Endodermal cell (in vitro differentiated cells): ENCODE measurements at regions not wholly inside any gene's neighbourhood (a gene's known extent, or its start where the extent isn't known, plus 50 kb on each side); places are given as distances from the start of the nearest gene placed in this dataset.

ENCODE experiments used
- DNase-seq: peaks from one replicate; pipeline ENCODE4 v3.0.0-alpha.2; 2017
- H3K27ac ChIP-seq: 2 replicates; pipeline ENCODE4 v1.5.1; 2013; ENCODE audit warnings: mild to moderate bottlenecking, low read depth, low read length, moderate library complexity
- H3K27me3 ChIP-seq: 2 replicates; pipeline ENCODE4 v1.6.1; 2013; ENCODE audit warnings: mild to moderate bottlenecking, low read length, moderate library complexity; ENCODE audit not compliant: insufficient read depth, control insufficient read depth, poor library complexity, severe bottlenecking
- H3K36me3 ChIP-seq: 2 replicates; pipeline ENCODE4 v1.7.0; 2013; ENCODE audit warnings: mild to moderate bottlenecking, low read length, moderate library complexity; ENCODE audit not compliant: control insufficient read depth, insufficient read depth
- H3K4me1 ChIP-seq: one replicate; pipeline ENCODE4 v1.7.0; 2013; ENCODE audit warnings: low read length; ENCODE audit not compliant: control insufficient read depth, insufficient read depth
- H3K4me3 ChIP-seq: 2 replicates; pipeline ENCODE4 v1.5.1; 2013; ENCODE audit warnings: mild to moderate bottlenecking, low read length, moderate library complexity
- H3K9ac ChIP-seq: 2 replicates; pipeline ENCODE4 v1.6.1; 2013; ENCODE audit warnings: mild to moderate bottlenecking, low read length, moderate library complexity; ENCODE audit not compliant: poor library complexity, severe bottlenecking; ENCODE audit errors: extremely low read depth
- H3K9me3 ChIP-seq: 2 replicates; pipeline ENCODE4 v1.6.1; 2013; ENCODE audit warnings: mild to moderate bottlenecking, low read length, moderate library complexity; ENCODE audit not compliant: control insufficient read depth
- H3K27ac Mint-ChIP-seq: 2 replicates; pipeline ENCODE4 v1.8.0; 2020; ENCODE audit warnings: mixed read lengths
- H3K27me3 Mint-ChIP-seq: 2 replicates; pipeline ENCODE4 v1.8.0; 2021; ENCODE audit warnings: mild to moderate bottlenecking, mixed read lengths; ENCODE audit not compliant: insufficient read depth
- H3K36me3 Mint-ChIP-seq: 2 replicates; pipeline ENCODE4 v1.8.0; 2020; ENCODE audit warnings: low read depth, mixed read lengths
- H3K4me1 Mint-ChIP-seq: 2 replicates; pipeline ENCODE4 v1.8.0; 2020; ENCODE audit warnings: mixed read lengths
- H3K4me3 Mint-ChIP-seq: 2 replicates; pipeline ENCODE4 v1.8.0; 2020; ENCODE audit warnings: mild to moderate bottlenecking, moderate library complexity, mixed read lengths
- H3K9me3 Mint-ChIP-seq: 2 replicates; pipeline ENCODE4 v1.8.0; 2020; ENCODE audit warnings: mild to moderate bottlenecking, mixed read lengths
- CTCF ChIP-seq: fragments of 200-600 bp; sonication (generic); conservative IDR thresholded peaks from 2 replicates; pipeline ENCODE4 v1.5.0; 2021; ENCODE audit warnings: antibody characterized with exemption, mild to moderate bottlenecking
- WGBS, 2 experiments: methylation state at CpG; one replicate each; pipeline versions ENCODE4 v1.1.5 to v1.1.7; 2013; ENCODE audit warnings: missing lambda C conversion rate in 2 of 2, mixed read lengths in 1 of 2; ENCODE audit not compliant: insufficient coverage in 1 of 2, insufficient read length in 1 of 2; 5-methylcytosine and 5-hydroxymethylcytosine counted together

DNA sequence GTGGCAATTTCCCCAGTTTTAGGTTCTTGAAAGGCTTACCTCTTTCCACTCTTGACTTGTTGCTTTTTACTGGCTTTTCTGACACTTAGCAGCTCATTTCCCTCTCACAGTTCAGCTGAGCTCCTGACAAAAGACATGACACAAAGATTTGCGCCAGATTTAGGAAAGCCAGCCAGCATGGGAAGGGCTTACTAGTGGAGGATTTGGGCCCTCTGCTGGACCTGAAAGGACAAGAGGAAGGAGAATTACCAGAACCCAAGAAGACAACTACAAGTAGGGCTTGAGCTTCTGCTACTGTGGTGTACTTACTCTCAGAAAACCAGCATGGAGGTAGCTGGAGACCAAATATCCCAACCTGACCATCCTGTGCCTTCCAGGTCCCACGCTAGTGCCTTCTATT is 784.5 kb downstream of the BRINP3 start:
- Mint-ChIP-seq H3K27ac (no peak overlapping the region), H3K27me3 (no peaks in the 10 kb centered on the region), H3K36me3 (no peaks in the 10 kb centered on the region), H3K4me1 (no peaks in the 10 kb centered on the region), H3K9me3 (no peaks in the 10 kb centered on the region), H3K4me3 (no peak overlapping the region)
- H3K9me3 ChIP-seq, result no peaks in the 10 kb centered on the region
- no peak overlapping the region for H3K4me3 ChIP-seq
- TF ChIP-seq CTCF, result peak; percentile 55
- no peaks in the 10 kb centered on the region for H3K4me1 ChIP-seq
- 89% methylated on average over 2 of the region's 2 CpGs; no CpG with 5 or more reads in 1 of the 2 experiments for WGBS, 2 experiments
- peak; percentile 62 for DNase-seq
- H3K27ac ChIP-seq, result no peak overlapping the region
- no peak overlapping the region for H3K9ac ChIP-seq
- H3K36me3 ChIP-seq, result no peaks in the 10 kb centered on the region
- no peaks in the 10 kb centered on the region for H3K27me3 ChIP-seq

DNA sequence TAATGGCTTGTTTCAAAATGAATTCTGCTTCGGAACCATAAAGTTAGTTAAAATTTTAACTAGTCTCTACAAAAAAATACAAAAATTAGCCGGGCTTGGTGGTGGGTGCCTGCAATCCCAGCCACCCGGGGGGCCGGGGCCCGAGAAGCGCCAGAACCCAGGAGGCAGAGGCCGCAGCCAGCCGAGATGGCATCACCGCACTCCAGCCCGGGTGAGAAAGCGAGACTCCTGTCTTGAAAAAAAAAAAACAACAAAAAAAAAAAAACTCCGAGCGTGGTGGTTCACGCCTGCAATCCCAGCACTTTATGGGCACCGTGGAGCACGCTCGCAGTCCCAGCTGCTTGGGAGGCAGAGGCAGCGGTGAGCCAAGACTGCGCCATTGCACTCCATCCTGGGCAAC is 781.4 kb downstream of the BRINP3 start:
- Histone ChIP-seq H3K27me3 (no peaks in the 10 kb centered on the region), H3K4me3 (no peak overlapping the region), H3K9me3 (no peaks in the 10 kb centered on the region), H3K4me1 (no peaks in the 10 kb centered on the region), H3K9ac (no peak overlapping the region), H3K36me3 (no peaks in the 10 kb centered on the region), H3K27ac (no peak overlapping the region)
- no peaks in the 10 kb centered on the region for H3K9me3 Mint-ChIP-seq
- TF ChIP-seq CTCF, result no peak
- H3K27me3 Mint-ChIP-seq, result no peaks in the 10 kb centered on the region
- no peak for DNase-seq
- WGBS, 2 experiments, result 90 to 96% methylated on average over 2 to 19 of the region's 19 CpGs
- H3K36me3 Mint-ChIP-seq, result no peaks in the 10 kb centered on the region
- H3K4me1 Mint-ChIP-seq, result no peaks in the 10 kb centered on the region
- no peak overlapping the region for H3K4me3 Mint-ChIP-seq
- H3K27ac Mint-ChIP-seq, result no peak overlapping the region

GRCh38 chr1:189697113-189697512 is 780.6 kb downstream of the BRINP3 start:
- no peak overlapping the region for H3K27ac Mint-ChIP-seq
- no peak for DNase-seq
- no peaks in the 10 kb centered on the region for H3K4me1 Mint-ChIP-seq
- no peak overlapping the region for H3K27ac ChIP-seq
- no peak overlapping the region for H3K9ac ChIP-seq
- no peak overlapping the region for H3K4me3 ChIP-seq
- no peaks in the 10 kb centered on the region for H3K36me3 ChIP-seq
- WGBS, 2 experiments, result 92 to 96% methylated on average over 11 to 19 of the region's 22 CpGs
- no peaks in the 10 kb centered on the region for H3K36me3 Mint-ChIP-seq
- no peak for TF ChIP-seq CTCF
- no peaks in the 10 kb centered on the region for H3K9me3 ChIP-seq
- no peak overlapping the region for H3K4me3 Mint-ChIP-seq
- H3K27me3 ChIP-seq, result no peaks in the 10 kb centered on the region
- no peaks in the 10 kb centered on the region for H3K4me1 ChIP-seq
- H3K27me3 Mint-ChIP-seq, result no peaks in the 10 kb centered on the region
- no peaks in the 10 kb centered on the region for H3K9me3 Mint-ChIP-seq
